Spleen (tissue), 7 donors: ENCODE measurements at regions not wholly inside any gene's neighbourhood (a gene's known extent, or its start where the extent isn't known, plus 50 kb on each side); places are given as distances from the start of the nearest gene placed in this dataset.

Source experiments
- CTCF ChIP-seq, 11 experiments: fragments of 200-600 bp in 7 of 11; fragments of 450-650 bp in 4 of 11; sonication (generic) in 4 of 11; IDR thresholded peaks in 8 of 11; conservative IDR thresholded peaks in 3 of 11; 1 replicate in 7 of 11; 2 replicates in 4 of 11; pipeline versions ENCODE4 v1.4.0 to v1.8.0; 2016 to 2021; ENCODE audit warnings: antibody characterized with exemption in 11 of 11, inconsistent platforms in 4 of 11, mild to moderate bottlenecking in 1 of 11
- POLR2A ChIP-seq, 3 donors: fragments of 450-650 bp; IDR thresholded peaks; one replicate each; pipeline ENCODE4 v1.5.1; 2017; ENCODE audit warnings: antibody characterized with exemption in 3 of 3, mild to moderate bottlenecking in 1 of 3
- POLR2AphosphoS5 ChIP-seq, 3 donors: sonication (generic); formaldehyde crosslinking; IDR thresholded peaks; one replicate each; pipeline ENCODE4 v1.5.1; 2017; ENCODE audit warnings: antibody characterized with exemption in 3 of 3
- donor health status: DM: no; HTN: no; CAD: no; lungs with moderate emphysema.
- donor health status: DM: no; HTN: no; CAD: no.
- donor health status: DM: no; HTN: no; CAD: no.

GRCh38 chr17:77704048-77704815 is 254.3 kb upstream of the TNRC6C start:
- no peak for TF ChIP-seq POLR2A (IDR thresholded peaks at IDR 0.05)
- no peak for TF ChIP-seq CTCF (IDR thresholded peaks at IDR 0.05 in 8 of 11, conservative IDR thresholded peaks at IDR 0.05 in 3 of 11)
- TF ChIP-seq POLR2AphosphoS5 (IDR thresholded peaks at IDR 0.05), result no peak
